Skeletal muscle tissue (tissue), 3 donors: ENCODE measurements at regions not wholly inside any gene's neighbourhood (a gene's known extent, or its start where the extent isn't known, plus 50 kb on each side); places are given as distances from the start of the nearest gene placed in this dataset.

ENCODE experiments used
- H3K27ac ChIP-seq: one replicate; pipeline ENCODE4 v1.7.0; 2013; ENCODE audit warnings: mild to moderate bottlenecking, low read depth, low read length, inconsistent platforms
- H3K27me3 ChIP-seq, 3 donors: one replicate each; pipeline ENCODE4 v1.7.0; 2013; ENCODE audit warnings: low read length in 3 of 3; ENCODE audit not compliant: control insufficient read depth in 3 of 3, insufficient read depth in 3 of 3
- H3K36me3 ChIP-seq, 3 donors: one replicate each; pipeline ENCODE4 v1.7.0; 2013; ENCODE audit warnings: low read length in 3 of 3; ENCODE audit not compliant: control insufficient read depth in 3 of 3, insufficient read depth in 3 of 3
- H3K4me1 ChIP-seq, 3 donors: one replicate each; pipeline ENCODE4 v1.7.0; 2013; ENCODE audit warnings: low read length in 3 of 3, mild to moderate bottlenecking in 3 of 3; ENCODE audit not compliant: control insufficient read depth in 3 of 3, insufficient read depth in 3 of 3
- H3K4me3 ChIP-seq, 3 donors: one replicate each; pipeline ENCODE4 v1.7.0; 2013; ENCODE audit warnings: low read length in 3 of 3
- H3K9ac ChIP-seq, 3 donors: one replicate each; pipeline ENCODE4 v1.7.0; 2013; ENCODE audit warnings: low read length in 3 of 3, mild to moderate bottlenecking in 3 of 3, moderate library complexity in 2 of 3, low read depth in 1 of 3
- H3K9me3 ChIP-seq, 3 donors: one replicate each; pipeline ENCODE4 v1.7.0; 2013; ENCODE audit warnings: low read length in 3 of 3; ENCODE audit not compliant: control insufficient read depth in 3 of 3
- donor health status: Osteomylitis.

GRCh38 chr3:194768586-194768985, 82.9 kb downstream of the FAM43A start:
- peak overlapping the region; percentile 3 to 54 (median 33) for H3K4me3 ChIP-seq
- H3K9me3 ChIP-seq = no peaks in the 10 kb centered on the region
- H3K4me1 ChIP-seq = peaks cover 20 to 26% (median 24%) of the 10 kb centered on the region in 3 donors
- no peak overlapping the region for H3K27ac ChIP-seq
- H3K9ac ChIP-seq = peak overlapping the region in 1 of 3 donors; percentile 45
- peaks cover 0 to 9% (median 0%) of the 10 kb centered on the region in 3 donors for H3K27me3 ChIP-seq
- H3K36me3 ChIP-seq = no peaks in the 10 kb centered on the region

- Histone ChIP-seq H3K36me3 (no peaks in the 10 kb centered on the region), H3K9me3 (no peaks in the 10 kb centered on the region), H3K27ac (no peak overlapping the region), H3K9ac (peak overlapping the region in 2 of 3 donors; percentile 36 to 68), H3K4me1 (peaks cover 23 to 31% (median 29%) of the 10 kb centered on the region in 3 donors), H3K4me3 (peak overlapping the region; percentile 62 to 65 (median 64)), H3K27me3 (peaks cover 0 to 9% (median 0%) of the 10 kb centered on the region in 3 donors)
Observed at GRCh38 chr3:194769020-194769643, 83.4 kb downstream of the FAM43A start.

GRCh38 chr3:194772241-194773000, 86.7 kb downstream of the FAM43A start:
- Histone ChIP-seq H3K36me3 (no peaks in the 10 kb centered on the region), H3K9me3 (no peaks in the 10 kb centered on the region), H3K9ac (peak overlapping the region in 1 of 3 donors; percentile 57), H3K4me1 (peaks cover 24 to 32% (median 29%) of the 10 kb centered on the region in 3 donors), H3K27me3 (peaks cover 0 to 4% (median 0%) of the 10 kb centered on the region in 3 donors), H3K4me3 (peak overlapping the region in 1 of 3 donors; percentile 44), H3K27ac (no peak overlapping the region)

- Histone ChIP-seq H3K4me1 (peaks cover 24 to 32% (median 29%) of the 10 kb centered on the region in 3 donors), H3K4me3 (peak overlapping the region in 2 of 3 donors; percentile 44 to 45), H3K36me3 (no peaks in the 10 kb centered on the region), H3K27me3 (peaks cover 0 to 4% (median 0%) of the 10 kb centered on the region in 3 donors), H3K27ac (no peak overlapping the region), H3K9me3 (no peaks in the 10 kb centered on the region), H3K9ac (peak overlapping the region in 1 of 3 donors; percentile 57)
Observed at GRCh38 chr3:194773216-194773615, 87.5 kb downstream of the FAM43A start.

- Histone ChIP-seq H3K4me1 (peaks cover 21 to 27% (median 25%) of the 10 kb centered on the region in 3 donors), H3K4me3 (no peak overlapping the region), H3K27ac (no peak overlapping the region), H3K9ac (no peak overlapping the region), H3K9me3 (no peaks in the 10 kb centered on the region), H3K27me3 (peaks cover 0 to 4% (median 0%) of the 10 kb centered on the region in 3 donors), H3K36me3 (no peaks in the 10 kb centered on the region)
Observed at GRCh38 chr3:194773771-194774455, 88.2 kb downstream of the FAM43A start.

- Histone ChIP-seq H3K36me3 (no peaks in the 10 kb centered on the region), H3K27me3 (peaks cover 0 to 4% (median 0%) of the 10 kb centered on the region in 3 donors), H3K9me3 (no peaks in the 10 kb centered on the region), H3K4me1 (peaks cover 15 to 28% (median 25%) of the 10 kb centered on the region in 3 donors), H3K27ac (no peak overlapping the region), H3K9ac (no peak overlapping the region), H3K4me3 (no peak overlapping the region)
Observed at GRCh38 chr3:194775266-194775665, 89.6 kb downstream of the FAM43A start.

- Histone ChIP-seq H3K27ac (no peak overlapping the region), H3K9me3 (no peaks in the 10 kb centered on the region), H3K27me3 (peaks cover 0 to 4% (median 0%) of the 10 kb centered on the region in 3 donors), H3K36me3 (no peaks in the 10 kb centered on the region), H3K4me3 (no peak overlapping the region), H3K9ac (no peak overlapping the region), H3K4me1 (peaks cover 15 to 29% (median 25%) of the 10 kb centered on the region in 3 donors)
Observed at GRCh38 chr3:194775731-194776130, 90.0 kb downstream of the FAM43A start.

GRCh38 chr3:194777729-194778128, 92.0 kb downstream of the FAM43A start:
- Histone ChIP-seq H3K9ac (no peak overlapping the region), H3K4me1 (peaks cover 13 to 26% (median 19%) of the 10 kb centered on the region in 3 donors), H3K27ac (no peak overlapping the region), H3K9me3 (no peaks in the 10 kb centered on the region), H3K36me3 (no peaks in the 10 kb centered on the region), H3K4me3 (no peak overlapping the region), H3K27me3 (peaks cover 0 to 1% (median 0%) of the 10 kb centered on the region in 3 donors)

GRCh38 chr3:194779729-194780224, 94.1 kb downstream of the FAM43A start:
- Histone ChIP-seq H3K27ac (no peak overlapping the region), H3K4me1 (peaks cover 0 to 12% (median 4%) of the 10 kb centered on the region in 3 donors)

More at GRCh38 chr3:194779729-194780224, 94.1 kb downstream of the FAM43A start:
- H3K4me3 ChIP-seq = peak overlapping the region in 1 of 3 donors; percentile 31
- no peaks in the 10 kb centered on the region for H3K9me3 ChIP-seq
- H3K36me3 ChIP-seq = no peaks in the 10 kb centered on the region
- H3K9ac ChIP-seq = no peak overlapping the region
- no peaks in the 10 kb centered on the region for H3K27me3 ChIP-seq
